UCSD-AML1 (cell line): ENCODE measurements at regions not wholly inside any gene's neighbourhood (a gene's known extent, or its start where the extent isn't known, plus 50 kb on each side); places are given as distances from the start of the nearest gene placed in this dataset.

Experiments used
- DNase-seq: peaks from one replicate; lab custom pipeline; 2025; ENCODE audit not compliant: unreplicated experiment; lab: John Stamatoyannopoulos, UW

DNA sequence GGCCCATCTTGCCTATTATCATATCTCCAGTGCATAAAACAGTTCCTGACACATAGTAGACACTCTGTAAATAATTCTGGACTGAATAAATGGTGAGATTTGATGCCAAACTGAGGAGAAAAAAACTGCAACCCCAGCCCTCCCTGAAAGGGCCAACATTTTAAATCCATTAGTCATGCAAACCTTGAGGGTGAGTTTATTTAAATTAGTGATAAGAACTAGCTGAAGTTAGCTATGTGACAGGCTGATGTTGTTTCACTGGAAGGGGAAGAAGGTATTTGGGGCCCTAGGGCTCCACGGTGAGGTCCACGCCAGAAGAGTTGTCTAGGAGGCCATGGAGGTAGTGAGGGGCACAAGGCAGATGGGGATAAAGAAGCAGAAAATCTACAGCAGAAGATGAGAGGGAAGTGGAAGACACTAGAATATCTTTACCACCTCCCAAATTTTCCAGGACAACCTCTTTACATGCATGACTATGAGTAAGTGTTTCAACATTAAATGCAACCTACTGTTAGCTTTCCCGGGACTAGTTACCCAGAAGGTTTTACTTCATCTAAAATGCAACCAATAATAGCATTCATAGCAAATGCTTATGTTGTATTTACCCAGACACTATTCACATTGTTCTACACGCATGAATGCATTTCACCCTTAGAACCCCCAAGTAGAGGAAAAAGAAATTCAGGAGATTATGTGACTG, 183.2 kb upstream of the LYZL1 start:
- no peak for DNase-seq

DNA sequence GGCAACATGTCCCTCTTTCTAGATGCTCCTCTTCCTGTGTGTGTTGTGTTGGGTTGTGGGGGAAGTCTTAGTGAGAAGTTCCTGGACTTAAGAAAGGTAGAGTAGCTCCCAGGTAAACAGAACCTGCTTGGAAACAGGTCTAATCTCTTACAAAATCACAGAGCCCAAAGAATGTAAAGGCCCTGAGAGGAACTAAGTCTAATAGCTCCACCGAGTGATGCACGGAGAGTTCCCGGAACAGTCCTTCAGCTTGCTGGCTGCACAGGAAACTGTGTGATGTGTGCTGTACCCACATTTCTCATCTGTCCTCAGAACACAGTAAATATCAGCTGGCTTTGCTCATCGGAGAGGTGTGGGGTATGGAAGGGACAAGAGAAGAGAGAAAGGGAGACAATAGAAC, 182.6 kb upstream of the LYZL1 start:
- DNase-seq = no peak

- DNase-seq = no peak
Observed at GRCh38 chr10:29107866-29108498, 180.9 kb upstream of the LYZL1 start.

GRCh38 chr10:29109707-29110571, 178.9 kb upstream of the LYZL1 start:
- DNase-seq = no peak

DNA sequence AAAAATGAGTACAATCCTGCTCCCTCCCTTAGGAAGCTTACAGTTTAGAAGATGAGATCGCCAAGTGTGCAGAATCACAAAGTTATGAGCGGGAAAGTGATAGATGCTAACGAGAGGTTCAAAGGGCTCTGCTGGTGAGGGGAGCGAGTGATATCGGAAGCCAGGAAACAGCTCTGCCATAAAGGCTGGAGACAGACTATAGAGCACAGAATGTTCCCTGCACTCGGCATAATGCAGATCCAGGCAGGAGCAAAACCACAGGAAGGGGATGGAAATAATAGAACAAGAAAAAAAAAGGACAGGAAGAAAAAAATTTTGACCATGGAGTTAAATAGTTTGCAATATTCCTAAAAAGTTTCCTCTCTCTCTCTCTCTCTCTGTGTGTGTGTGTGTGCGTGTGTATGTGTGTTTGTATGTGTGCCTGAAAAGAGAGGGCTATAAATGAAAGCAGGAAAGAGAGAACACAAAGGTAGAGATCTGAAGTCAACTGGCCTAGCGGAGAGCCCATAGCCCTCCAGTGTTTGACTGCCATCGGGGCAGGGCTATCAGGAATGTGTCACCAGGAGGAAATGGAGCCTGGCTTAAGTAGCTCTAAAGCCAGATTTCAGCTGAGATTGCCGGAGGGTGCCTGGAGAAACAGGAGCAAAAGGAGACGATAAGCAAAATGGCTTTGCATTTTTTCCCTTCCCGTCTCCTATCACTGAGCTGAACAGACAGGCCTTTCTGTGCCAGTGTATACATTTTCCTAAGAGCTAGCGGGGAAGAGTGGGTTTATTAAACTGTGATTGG, 175.8 kb upstream of the LYZL1 start:
- no peak for DNase-seq

DNA sequence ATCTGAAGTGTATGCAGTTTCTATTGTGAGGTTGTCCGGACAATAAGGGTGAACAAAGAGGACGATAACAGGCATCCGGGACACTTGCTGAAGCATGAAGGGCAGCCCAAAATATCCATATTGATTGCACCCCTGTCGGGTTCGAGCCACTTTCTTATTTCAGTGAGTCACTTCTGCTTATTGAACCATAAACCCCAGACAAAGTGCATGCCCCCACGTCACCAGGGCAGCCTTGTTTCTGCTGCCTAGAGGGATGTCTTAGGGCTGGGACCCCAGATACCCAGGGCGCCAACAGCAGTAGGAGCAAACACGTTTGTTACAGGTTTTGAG, 175.3 kb upstream of the LYZL1 start:
- DNase-seq = no peak

- DNase-seq = no peak
Observed at GRCh38 chr10:29114141-29114540, 174.7 kb upstream of the LYZL1 start.

DNA sequence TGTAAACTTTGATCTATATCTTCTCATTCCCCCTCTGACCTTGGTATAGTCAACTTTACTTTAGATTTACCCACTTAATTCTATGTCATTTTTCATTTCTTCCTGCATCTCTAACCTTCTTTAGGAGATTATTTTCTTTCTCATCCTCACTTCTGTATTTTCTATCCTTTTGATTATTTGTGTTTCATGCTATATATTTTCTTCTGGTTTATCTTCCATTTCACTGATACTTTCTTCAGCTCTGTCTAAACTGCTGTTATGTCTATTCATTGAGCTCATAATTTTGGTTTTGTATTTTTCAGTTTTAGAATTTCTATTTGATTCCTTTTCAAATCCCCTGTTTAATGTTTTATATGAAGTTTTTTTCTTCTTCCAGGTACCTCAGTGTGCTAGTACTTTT, 171.1 kb upstream of the LYZL1 start:
- no peak for DNase-seq

DNA sequence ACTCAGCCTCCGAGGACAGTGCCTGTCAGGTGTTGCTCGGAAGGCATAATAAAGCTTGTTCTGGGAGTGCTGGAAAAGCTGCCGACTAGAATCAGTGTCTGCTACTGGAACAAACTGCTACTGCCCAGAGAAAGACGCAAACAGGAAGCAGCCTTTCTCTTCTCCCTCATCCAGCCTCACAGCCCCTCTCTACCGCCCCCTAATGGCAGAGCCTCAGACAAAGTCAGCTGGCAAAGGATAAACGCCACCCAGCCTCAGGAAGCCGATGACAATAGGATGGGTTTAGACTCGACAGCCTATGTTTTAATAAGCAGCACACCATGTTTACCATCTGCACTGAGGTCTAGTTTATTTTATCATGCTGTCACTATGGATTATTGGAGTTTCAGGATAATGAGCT, 169.5 kb upstream of the LYZL1 start:
- DNase-seq = peak; percentile 39

DNA sequence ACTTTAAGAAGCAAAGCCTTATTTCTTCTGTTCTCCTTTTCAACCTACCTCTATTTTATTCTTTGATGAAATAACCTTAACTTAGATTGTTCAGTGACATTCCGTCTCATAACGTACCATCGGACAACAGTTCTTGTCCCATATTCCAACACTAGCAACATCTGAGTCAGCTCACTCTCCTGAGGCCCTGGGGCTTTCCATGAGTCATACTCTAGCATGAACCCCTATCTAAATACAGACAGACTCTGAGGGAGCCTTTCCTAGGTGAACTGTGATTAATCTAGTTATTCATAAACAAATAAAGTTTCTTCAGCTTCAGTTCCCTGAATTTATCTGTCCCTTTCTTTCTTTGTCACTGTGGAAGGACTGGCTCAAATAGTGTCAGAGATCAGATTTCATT, 168.7 kb upstream of the LYZL1 start:
- no peak for DNase-seq

DNA sequence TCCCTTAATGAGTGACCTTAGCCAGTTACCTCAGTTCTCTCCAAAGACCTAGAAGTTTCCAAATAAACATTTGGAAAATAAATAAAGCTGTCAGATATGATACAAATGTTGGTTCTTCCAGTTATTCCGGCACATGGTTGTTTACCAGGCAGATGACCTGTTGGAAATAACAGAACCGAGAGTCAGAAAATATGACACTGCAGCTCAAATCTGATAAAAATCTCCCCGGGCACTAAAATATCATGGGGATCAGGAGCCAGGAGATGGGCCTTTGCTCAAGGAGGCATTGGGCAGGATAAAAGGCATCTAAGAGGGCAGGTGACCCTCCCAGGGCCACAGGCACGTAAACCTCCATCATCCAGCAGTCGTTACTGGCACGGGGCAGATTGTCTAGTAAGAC, 164.0 kb upstream of the LYZL1 start:
- no peak for DNase-seq

- no peak for DNase-seq
Observed at GRCh38 chr10:29127037-29127700, 161.7 kb upstream of the LYZL1 start.

GRCh38 chr10:29127731-29128130, 161.1 kb upstream of the LYZL1 start:
- DNase-seq = no peak

- no peak for DNase-seq
Observed at GRCh38 chr10:29130190-29130673, 158.6 kb upstream of the LYZL1 start.

GRCh38 chr10:29131952-29132547, 156.8 kb upstream of the LYZL1 start:
- DNase-seq = peak; percentile 46

DNA sequence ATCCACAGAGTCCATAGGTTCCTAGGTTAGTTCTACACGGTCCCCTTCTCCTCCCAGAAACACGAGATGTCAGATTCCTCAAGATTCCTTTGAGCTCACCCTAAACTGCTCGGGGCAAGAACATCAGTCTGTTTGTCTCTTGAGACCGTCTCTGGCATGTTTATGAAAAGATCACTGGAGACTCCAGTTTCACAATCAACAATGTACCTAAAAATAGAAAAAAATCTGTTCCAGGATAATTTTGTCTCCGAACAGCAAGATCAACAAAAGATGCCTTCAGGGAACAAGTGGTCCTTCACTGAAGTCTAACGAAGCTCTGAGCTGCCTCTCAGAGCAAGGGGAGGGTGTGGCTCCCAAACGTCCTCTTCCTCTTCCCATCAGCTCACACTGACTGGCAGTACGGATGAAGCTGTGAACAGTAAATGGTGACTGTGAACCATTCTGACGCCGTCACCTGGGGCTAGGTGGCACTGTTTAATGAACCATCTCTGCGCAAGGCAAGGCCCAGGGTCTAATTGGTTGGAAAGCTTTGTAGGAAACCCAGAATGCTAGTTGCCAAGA, 156.2 kb upstream of the LYZL1 start:
- no peak for DNase-seq

- no peak for DNase-seq
Observed at GRCh38 chr10:29135337-29135736, 153.5 kb upstream of the LYZL1 start.

GRCh38 chr10:29136411-29136810, 152.5 kb upstream of the LYZL1 start:
- no peak for DNase-seq

GRCh38 chr10:29140151-29140550, 148.7 kb upstream of the LYZL1 start:
- DNase-seq = no peak

GRCh38 chr10:29140991-29141390, 147.9 kb upstream of the LYZL1 start:
- no peak for DNase-seq
